WERI-Rb-1 (cell line): ENCODE measurements at regions not wholly inside any gene's neighbourhood (a gene's known extent, or its start where the extent isn't known, plus 50 kb on each side); places are given as distances from the start of the nearest gene placed in this dataset.

Source experiments
- DNase-seq: peaks from one replicate; pipeline ENCODE4 v3.0.0-alpha.2; 2020
- H3K27ac ChIP-seq: fragments of 250-450 bp; sonication (Bioruptor Pico); 2 replicates; pipeline ENCODE4 v1.5.1; 2020; ENCODE audit warnings: mild to moderate bottlenecking, moderate library complexity
- H3K27me3 ChIP-seq: fragments of 250-450 bp; sonication (Bioruptor Pico); 2 replicates; pipeline ENCODE4 v1.5.1; 2021; ENCODE audit warnings: mild to moderate bottlenecking, low read depth, moderate library complexity; ENCODE audit not compliant: insufficient read depth, severe bottlenecking
- H3K36me3 ChIP-seq: fragments of 250-450 bp; sonication (Bioruptor Pico); 2 replicates; pipeline ENCODE4 v1.5.1; 2020; ENCODE audit warnings: mild to moderate bottlenecking, moderate library complexity
- H3K4me3 ChIP-seq: 2 replicates; pipeline ENCODE4 v1.5.1; 2011; ENCODE audit warnings: low read depth, mild to moderate bottlenecking, control low read depth, low read length
- H3K9me3 ChIP-seq: fragments of 250-450 bp; sonication (Bioruptor Pico); 2 replicates; pipeline ENCODE4 v1.5.1; 2021; ENCODE audit warnings: mild to moderate bottlenecking, moderate library complexity; ENCODE audit not compliant: severe bottlenecking
- CTCF ChIP-seq: IDR thresholded peaks from 2 replicates; pipeline ENCODE4 v1.5.1; 2011; ENCODE audit warnings: low read depth, mild to moderate bottlenecking, control low read depth, inconsistent platforms, low read length

- Histone ChIP-seq H3K27me3 (no peaks in the 10 kb centered on the region), H3K27ac (no peak overlapping the region), H3K4me3 (no peak overlapping the region), H3K9me3 (peaks cover 3% of the 10 kb centered on the region), H3K36me3 (no peaks in the 10 kb centered on the region)
- TF ChIP-seq CTCF, result no peak
- DNase-seq, result no peak
These were observed 128.1 kb upstream of the MDM1 start for GRCh38 chr12:68460236-68460635.

GRCh38 chr12:68461645-68462044, 129.5 kb upstream of the MDM1 start:
- DNase-seq, result no peak
- H3K4me3 ChIP-seq, result no peak overlapping the region
- no peak for TF ChIP-seq CTCF
- peaks cover 3% of the 10 kb centered on the region for H3K9me3 ChIP-seq
- no peaks in the 10 kb centered on the region for H3K36me3 ChIP-seq
- H3K27me3 ChIP-seq, result no peaks in the 10 kb centered on the region
- H3K27ac ChIP-seq, result no peak overlapping the region

GRCh38 chr12:68462803-68463202, 130.6 kb upstream of the MDM1 start:
- no peak overlapping the region for H3K27ac ChIP-seq
- no peak overlapping the region for H3K4me3 ChIP-seq
- no peak for TF ChIP-seq CTCF
- H3K36me3 ChIP-seq, result no peaks in the 10 kb centered on the region
- no peaks in the 10 kb centered on the region for H3K27me3 ChIP-seq
- no peak for DNase-seq
- H3K9me3 ChIP-seq, result peaks cover 2% of the 10 kb centered on the region

GRCh38 chr12:68465227-68465626, 133.1 kb upstream of the MDM1 start:
- TF ChIP-seq CTCF, result no peak
- Histone ChIP-seq H3K9me3 (no peaks in the 10 kb centered on the region), H3K36me3 (no peaks in the 10 kb centered on the region), H3K27ac (no peak overlapping the region), H3K4me3 (no peak overlapping the region), H3K27me3 (no peaks in the 10 kb centered on the region)
- no peak for DNase-seq

- no peak for DNase-seq
- no peak for TF ChIP-seq CTCF
- Histone ChIP-seq H3K36me3 (no peaks in the 10 kb centered on the region), H3K4me3 (no peak overlapping the region), H3K27me3 (no peaks in the 10 kb centered on the region), H3K27ac (no peak overlapping the region), H3K9me3 (no peaks in the 10 kb centered on the region)
These were observed 135.4 kb upstream of the MDM1 start for GRCh38 chr12:68467514-68467913.

GRCh38 chr12:68468036-68468435, 135.9 kb upstream of the MDM1 start:
- Histone ChIP-seq H3K27me3 (no peaks in the 10 kb centered on the region), H3K36me3 (no peaks in the 10 kb centered on the region), H3K9me3 (no peaks in the 10 kb centered on the region), H3K4me3 (no peak overlapping the region), H3K27ac (no peak overlapping the region)
- no peak for TF ChIP-seq CTCF
- DNase-seq, result no peak
